ENCODE measurements at regions not wholly inside any gene's neighbourhood (a gene's known extent, or its start where the extent isn't known, plus 50 kb on each side); places are given as distances from the start of the nearest gene placed in this dataset.

GRCh38 chr12:61311413-61311812, 948.8 kb upstream of the USP15 start:
- Mint-ChIP-seq H3K4me3 (ENCODE audit: low read depth, unreplicated experiment) (no peak overlapping the region), H3K36me3 (ENCODE audit: insufficient read depth, unreplicated experiment) (no peaks in the 10 kb centered on the region), H3K4me1 (ENCODE audit: low read depth, unreplicated experiment) (no peaks in the 10 kb centered on the region), H3K27me3 (ENCODE audit: unreplicated experiment) (no peaks in the 10 kb centered on the region), H3K27ac (ENCODE audit: unreplicated experiment) (no peak overlapping the region), H3K9me3 (ENCODE audit: low read depth, unreplicated experiment) (peaks cover 11% of the 10 kb centered on the region)
- CTCF ChIA-PET, result no interaction called here
- no peak for DNase-seq
- TF ChIP-seq CTCF (IDR thresholded peaks at IDR 0.05; ENCODE audit: unreplicated experiment), result no peak
- intact Hi-C loops (cut with micrococcal nuclease; ENCODE audit: unreplicated experiment), result no loop called here
- BruUV-seq (replicated peaks), result no TSS peak

DNA sequence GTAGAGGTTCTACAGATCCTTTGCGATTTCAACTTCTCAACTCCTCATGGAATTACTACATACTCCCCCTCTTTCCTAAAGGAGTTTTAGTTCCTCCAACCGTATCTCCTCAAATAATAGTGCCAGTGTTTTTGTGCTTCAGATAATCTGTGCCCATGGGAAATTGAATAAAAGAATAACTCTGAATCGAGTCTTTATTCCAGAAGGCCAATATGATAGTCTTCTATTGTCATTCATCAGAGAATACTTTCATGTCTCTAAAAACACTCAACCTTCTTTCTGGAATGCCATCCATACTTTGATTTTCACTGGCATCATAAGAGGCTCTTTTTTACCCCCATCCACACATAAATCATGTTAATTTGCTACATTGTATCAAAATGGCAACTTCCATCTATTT, 911.3 kb upstream of the USP15 start:
- no peak overlapping the region for H3K27ac Mint-ChIP-seq (ENCODE audit: unreplicated experiment)
- CTCF ChIA-PET, result no interaction called here
- H3K4me1 Mint-ChIP-seq (ENCODE audit: low read depth, unreplicated experiment), result no peaks in the 10 kb centered on the region
- H3K27me3 Mint-ChIP-seq (ENCODE audit: unreplicated experiment), result no peaks in the 10 kb centered on the region
- no peaks in the 10 kb centered on the region for H3K36me3 Mint-ChIP-seq (ENCODE audit: insufficient read depth, unreplicated experiment)
- no peak overlapping the region for H3K4me3 Mint-ChIP-seq (ENCODE audit: low read depth, unreplicated experiment)
- TF ChIP-seq CTCF (IDR thresholded peaks at IDR 0.05; ENCODE audit: unreplicated experiment), result no peak
- intact Hi-C loops (cut with micrococcal nuclease; ENCODE audit: unreplicated experiment), result no loop called here
- no TSS peak for BruUV-seq (replicated peaks)
- H3K9me3 Mint-ChIP-seq (ENCODE audit: low read depth, unreplicated experiment), result peaks cover 2% of the 10 kb centered on the region
- DNase-seq, result no peak

DNA sequence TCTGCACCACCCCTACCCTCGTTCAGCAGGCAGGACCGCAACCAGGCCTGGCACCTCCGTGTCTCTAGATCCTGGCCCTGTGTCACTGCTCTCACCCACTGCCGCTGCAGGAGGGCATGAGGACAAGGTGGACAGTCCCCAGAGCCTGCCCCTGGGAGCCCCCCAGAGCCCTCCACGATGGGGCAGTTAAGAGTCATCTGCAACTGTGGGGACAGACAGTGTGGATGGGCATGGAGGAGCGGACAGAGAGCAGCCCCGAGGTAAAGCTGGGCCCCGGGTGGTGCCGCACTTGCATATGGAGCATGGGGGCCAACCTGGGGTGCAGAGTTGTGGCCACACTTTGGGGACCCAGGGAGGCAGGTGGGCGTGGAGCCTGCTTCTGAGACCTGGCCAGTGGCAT, 905.1 kb upstream of the USP15 start:
- H3K36me3 Mint-ChIP-seq (ENCODE audit: insufficient read depth, unreplicated experiment), result no peaks in the 10 kb centered on the region
- no TSS peak for BruUV-seq (replicated peaks)
- no peaks in the 10 kb centered on the region for H3K27me3 Mint-ChIP-seq (ENCODE audit: unreplicated experiment)
- H3K9me3 Mint-ChIP-seq (ENCODE audit: low read depth, unreplicated experiment), result no peaks in the 10 kb centered on the region
- intact Hi-C loops (cut with micrococcal nuclease; ENCODE audit: unreplicated experiment), result no loop called here
- H3K4me3 Mint-ChIP-seq (ENCODE audit: low read depth, unreplicated experiment), result no peak overlapping the region
- no peak for TF ChIP-seq CTCF (IDR thresholded peaks at IDR 0.05; ENCODE audit: unreplicated experiment)
- CTCF ChIA-PET, result no interaction called here
- DNase-seq, result no peak
- no peaks in the 10 kb centered on the region for H3K4me1 Mint-ChIP-seq (ENCODE audit: low read depth, unreplicated experiment)
- H3K27ac Mint-ChIP-seq (ENCODE audit: unreplicated experiment), result no peak overlapping the region

- Mint-ChIP-seq H3K36me3 (ENCODE audit: insufficient read depth, unreplicated experiment) (no peaks in the 10 kb centered on the region), H3K27me3 (ENCODE audit: unreplicated experiment) (no peaks in the 10 kb centered on the region), H3K4me1 (ENCODE audit: low read depth, unreplicated experiment) (no peaks in the 10 kb centered on the region), H3K27ac (ENCODE audit: unreplicated experiment) (no peak overlapping the region), H3K9me3 (ENCODE audit: low read depth, unreplicated experiment) (no peaks in the 10 kb centered on the region), H3K4me3 (ENCODE audit: low read depth, unreplicated experiment) (no peak overlapping the region)
- CTCF ChIA-PET, result no interaction called here
- TF ChIP-seq CTCF (IDR thresholded peaks at IDR 0.05; ENCODE audit: unreplicated experiment), result no peak
- no peak for DNase-seq
- no TSS peak for BruUV-seq (replicated peaks)
- intact Hi-C loops (cut with micrococcal nuclease; ENCODE audit: unreplicated experiment), result no loop called here
These were observed 903.7 kb upstream of the USP15 start for GRCh38 chr12:61356485-61356884.

- Mint-ChIP-seq H3K27me3 (ENCODE audit: unreplicated experiment) (no peaks in the 10 kb centered on the region), H3K4me1 (ENCODE audit: low read depth, unreplicated experiment) (no peaks in the 10 kb centered on the region), H3K36me3 (ENCODE audit: insufficient read depth, unreplicated experiment) (no peaks in the 10 kb centered on the region), H3K27ac (ENCODE audit: unreplicated experiment) (no peak overlapping the region), H3K9me3 (ENCODE audit: low read depth, unreplicated experiment) (no peaks in the 10 kb centered on the region), H3K4me3 (ENCODE audit: low read depth, unreplicated experiment) (no peak overlapping the region)
- CTCF ChIA-PET, result no interaction called here
- no peak for DNase-seq
- TF ChIP-seq CTCF (IDR thresholded peaks at IDR 0.05; ENCODE audit: unreplicated experiment), result no peak
- intact Hi-C loops (cut with micrococcal nuclease; ENCODE audit: unreplicated experiment), result no loop called here
- BruUV-seq (replicated peaks), result no TSS peak
These were observed 902.7 kb upstream of the USP15 start for GRCh38 chr12:61357496-61357895.

Measured in Calu3 (cell line).